IMR-90 (cell line): ENCODE measurements at regions not wholly inside any gene's neighbourhood (a gene's known extent, or its start where the extent isn't known, plus 50 kb on each side); places are given as distances from the start of the nearest gene placed in this dataset.

Experiments
- ATAC-seq: fragments of 200-7000 bp; cut with Tn5 transposase; 2 replicates; pipeline ENCODE4 v1.9.1; 2020; ENCODE audit warnings: low read depth, mild to moderate bottlenecking, moderate library complexity
- BruUV-seq: library from RNA; stranded (reverse); fragments of 400-500 nt; replicated peaks from 2 replicates; lab custom pipeline; 2021; lab: Mats Ljungman, UMichigan
- CTCF ChIA-PET: fragments of 300-600 bp; formaldehyde crosslinking; extraction: SDS; loops from one replicate; lab custom pipeline; 2021; ENCODE audit warnings: antibody characterized with exemption; lab: Yijun Ruan, JAX
- POLR2A ChIA-PET: fragments of 300-600 bp; sonication (Branson Sonifier 250); formaldehyde crosslinking; loops from one replicate; lab custom pipeline; 2022; ENCODE audit warnings: antibody characterized with exemption; ENCODE audit not compliant: unreplicated experiment; lab: Charles Lee
- DNase-seq: peaks from one replicate; pipeline ENCODE4 v3.0.0; 2013
- H2AFZ ChIP-seq: replicated peaks from 2 replicates; pipeline ENCODE3; 2013; ENCODE audit warnings: low read length, mild to moderate bottlenecking; ENCODE audit not compliant: poor library complexity
- H2AK5ac ChIP-seq: 2 replicates; pipeline ENCODE4 v1.6.1; 2013; ENCODE audit warnings: low read depth, low read length, inconsistent platforms
- H2AK9ac ChIP-seq: replicated peaks from 2 replicates; pipeline ENCODE3; 2013; ENCODE audit warnings: mild to moderate bottlenecking, low read depth, low read length, moderate library complexity; ENCODE audit not compliant: poor library complexity
- H2BK120ac ChIP-seq: 2 replicates; pipeline ENCODE4 v1.6.1; 2013; ENCODE audit warnings: low read depth, low read length, inconsistent platforms
- H2BK15ac ChIP-seq: 3 replicates; pipeline ENCODE4 v1.6.1; 2013; ENCODE audit warnings: low read depth, low read length, inconsistent platforms
- H2BK20ac ChIP-seq: 2 replicates; pipeline ENCODE4 v1.6.1; 2013; ENCODE audit warnings: low read depth, mild to moderate bottlenecking, inconsistent platforms, low read length, moderate library complexity
- H2BK5ac ChIP-seq: 2 replicates; pipeline ENCODE4 v1.6.1; 2013; ENCODE audit warnings: mild to moderate bottlenecking, low read depth, low read length, inconsistent platforms; ENCODE audit not compliant: poor library complexity, severe bottlenecking
- H3K14ac ChIP-seq: replicated peaks from 2 replicates; pipeline ENCODE4 v1.6.1; 2013; ENCODE audit warnings: low read depth, low read length, inconsistent platforms
- H3K18ac ChIP-seq: 2 replicates; pipeline ENCODE4 v1.6.1; 2013; ENCODE audit warnings: low read depth, low read length, control low read depth
- H3K23ac ChIP-seq: 2 replicates; pipeline ENCODE4 v1.6.1; 2013; ENCODE audit warnings: low read depth, low read length, inconsistent platforms
- H3K27ac ChIP-seq: 2 replicates; pipeline ENCODE4 v1.5.1; 2013; ENCODE audit warnings: mild to moderate bottlenecking, control low read depth, low read length; ENCODE audit not compliant: insufficient read depth
- H3K27me3 ChIP-seq: 2 replicates; pipeline ENCODE4 v1.6.1; 2013; ENCODE audit warnings: low read length; ENCODE audit not compliant: control insufficient read depth, insufficient read depth
- H3K36me3 ChIP-seq: 2 replicates; pipeline ENCODE4 v1.6.1; 2013; ENCODE audit warnings: low read length, mixed read lengths; ENCODE audit not compliant: control insufficient read depth, insufficient read depth
- H3K4ac ChIP-seq: 2 replicates; pipeline ENCODE4 v1.6.1; 2013; ENCODE audit warnings: low read depth, low read length, inconsistent platforms
- H3K4me1 ChIP-seq: 2 replicates; pipeline ENCODE4 v1.6.1; 2013; ENCODE audit warnings: low read length, mixed read lengths; ENCODE audit not compliant: control insufficient read depth, insufficient read depth
- H3K4me2 ChIP-seq: 2 replicates; pipeline ENCODE4 v1.6.1; 2013; ENCODE audit warnings: low read depth, mild to moderate bottlenecking, control low read depth, low read length, moderate library complexity
- H3K4me3 ChIP-seq: 2 replicates; pipeline ENCODE4 v1.5.1; 2013; ENCODE audit warnings: low read depth, mild to moderate bottlenecking, control low read depth, low read length, moderate library complexity; ENCODE audit not compliant: insufficient read depth
- H3K56ac ChIP-seq: 2 replicates; pipeline ENCODE4 v1.6.1; 2013; ENCODE audit warnings: low read length, inconsistent platforms; ENCODE audit not compliant: insufficient read depth; ENCODE audit errors: extremely low read depth
- H3K79me1 ChIP-seq, 2 experiments: 2 replicates each; pipeline ENCODE4 v1.6.1; 2013; ENCODE audit warnings: low read length in 2 of 2, inconsistent platforms in 1 of 2, low read depth in 1 of 2
- H3K9ac ChIP-seq: 2 replicates; pipeline ENCODE4 v1.6.1; 2013; ENCODE audit warnings: low read depth, low read length, control low read depth
- H3K9me1 ChIP-seq: 2 replicates; pipeline ENCODE4 v1.6.1; 2013; ENCODE audit warnings: low read length, inconsistent platforms; ENCODE audit not compliant: insufficient read depth
- H3K9me3 ChIP-seq: 2 replicates; pipeline ENCODE4 v1.6.1; 2013; ENCODE audit warnings: low read length; ENCODE audit not compliant: control insufficient read depth, insufficient read depth
- H4K20me1 ChIP-seq: 2 replicates; pipeline ENCODE4 v1.6.1; 2013; ENCODE audit warnings: low read length, inconsistent platforms; ENCODE audit not compliant: insufficient read depth
- H4K5ac ChIP-seq: 2 replicates; pipeline ENCODE4 v1.6.1; 2013; ENCODE audit warnings: mild to moderate bottlenecking, low read depth, low read length, control low read depth
- H4K8ac ChIP-seq, 2 experiments: 2 replicates each; pipeline ENCODE4 v1.6.1; 2013; ENCODE audit warnings: low read depth in 2 of 2, low read length in 2 of 2, control low read depth in 1 of 2, inconsistent platforms in 1 of 2
- H4K91ac ChIP-seq: 2 replicates; pipeline ENCODE4 v1.6.1; 2013; ENCODE audit warnings: low read depth, low read length, inconsistent platforms; ENCODE audit not compliant: insufficient read depth
- BHLHE40 ChIP-seq: fragments of 150-350 bp; IDR thresholded peaks from 2 replicates; pipeline ENCODE4 v1.6.1; 2016; ENCODE audit warnings: mild to moderate bottlenecking, low read depth, low read length
- CEBPB ChIP-seq: IDR thresholded peaks from 2 replicates; pipeline ENCODE4 v1.6.1; 2012; ENCODE audit warnings: low read depth, low read length, improper control_type of control experiment
- ELK1 ChIP-seq: fragments of 150-350 bp; IDR thresholded peaks from 2 replicates; pipeline ENCODE4 v1.6.1; 2016; ENCODE audit warnings: low read depth, mild to moderate bottlenecking, low read length, moderate library complexity, borderline replicate concordance
- FOS ChIP-seq: fragments of 150-350 bp; IDR thresholded peaks from 2 replicates; pipeline ENCODE4 v1.6.1; 2016; ENCODE audit warnings: low read depth, low read length
- MXI1 ChIP-seq: IDR thresholded peaks from 2 replicates; pipeline ENCODE4 v1.6.1; 2012; ENCODE audit warnings: low read depth, mild to moderate bottlenecking, low read length, moderate library complexity, borderline replicate concordance
- NFE2L2 ChIP-seq: fragments of 150-350 bp; IDR thresholded peaks from 2 replicates; pipeline ENCODE4 v1.6.1; 2016; ENCODE audit warnings: low read depth, mild to moderate bottlenecking, low read length
- POLR2A ChIP-seq: IDR thresholded peaks from 2 replicates; pipeline ENCODE4 v1.6.1; 2012; ENCODE audit warnings: mild to moderate bottlenecking, low read depth, low read length
- RAD21 ChIP-seq: IDR thresholded peaks from 2 replicates; pipeline ENCODE4 v1.6.1; 2012; ENCODE audit warnings: low read length, improper control_type of control experiment
- RFX5 ChIP-seq: IDR thresholded peaks from 2 replicates; pipeline ENCODE4 v1.8.0; 2012; ENCODE audit warnings: low read depth, mild to moderate bottlenecking, low read length, moderate library complexity
- SMC3 ChIP-seq: fragments of 150-350 bp; IDR thresholded peaks from 2 replicates; pipeline ENCODE4 v1.6.1; 2016; ENCODE audit warnings: low read depth, mild to moderate bottlenecking, antibody characterized with exemption, low read length, moderate library complexity
- WGBS, 2 experiments: methylation state at CpG; one replicate each; pipeline versions ENCODE4 v1.1.5 to v1.1.7; 2013; ENCODE audit warnings: missing lambda C conversion rate in 2 of 2; ENCODE audit not compliant: insufficient read length in 1 of 2; ENCODE audit errors: extremely low coverage in 2 of 2; 5-methylcytosine and 5-hydroxymethylcytosine counted together
- dilution Hi-C: fragments of 300-500 bp; cut with HindIII; formaldehyde crosslinking; loops from one replicate; pipeline ENCODE4 v1.14.3; 2018; ENCODE audit warnings: low sequenced_read_pairs; ENCODE audit not compliant: unreplicated experiment
- in situ Hi-C: fragments of 300-500 bp; cut with MboI; formaldehyde crosslinking; loops from 3 replicates; pipeline ENCODE4 v1.14.3; 2019; ENCODE audit warnings: low sequenced_read_pairs, inconsistent platforms, mixed read lengths
- intact Hi-C: fragments of 100-400 bp; cut with micrococcal nuclease; formaldehyde crosslinking; loops from 2 replicates; pipeline ENCODE4 v1.10.0; 2022

- Histone ChIP-seq H2BK15ac (peak overlapping the region; percentile 33; the same call in 1 of the 3 replicates), H3K36me3 (no peaks in the 10 kb centered on the region), H3K79me1 (0 out of 4 replicates have a peak, but pooled peaks cover 0 to 6% of the 10 kb centered on the region in 2 experiments), H3K9ac (no peak overlapping the region), H2AK5ac (peak overlapping the region; percentile 46), H3K27ac (peak overlapping the region; percentile 46), H3K4me3 (no peak overlapping the region), H3K23ac (peak overlapping the region; percentile 61; the same call in 1 of the 2 replicates), H3K4ac (peak overlapping the region; percentile 93), H3K4me1 (peaks cover 34% of the 10 kb centered on the region), H3K14ac (peak overlapping the region; percentile 55), H3K4me2 (no peak overlapping the region), H3K27me3 (no peaks in the 10 kb centered on the region), H4K91ac (peak overlapping the region; percentile 86), H4K20me1 (peaks cover 4% of the 10 kb centered on the region; the same call in 1 of the 2 replicates), H2AFZ (peak overlapping the region; percentile 49), H3K18ac (peak overlapping the region; percentile 77), H4K5ac (peak overlapping the region; percentile 69), H3K9me3 (no peaks in the 10 kb centered on the region), H2BK20ac (peak overlapping the region; percentile 44; the same call in 1 of the 2 replicates), H2AK9ac (peak overlapping the region; percentile 2), H3K9me1 (peaks cover 24% of the 10 kb centered on the region), H3K56ac (no peak overlapping the region), H2BK5ac (peak overlapping the region; percentile 47), H4K8ac (peak overlapping the region in 1 of 2 experiments; percentile 73; a peak in 2 of 4 replicates), H2BK120ac (peak overlapping the region; percentile 95)
- in situ Hi-C loops = no loop called here
- no TSS peak for BruUV-seq
- ATAC-seq (no peak), DNase-seq (no peak)
- intact Hi-C loops = no loop called here
- POLR2A ChIA-PET = interaction anchor here (0.7 kb wide), 1 partner anchor 13 kb away, joined by 4 read pairs; no protein-coding TSS in a partner anchor
- TF ChIP-seq MXI1 (no peak), NFE2L2 (no peak), ELK1 (no peak), CEBPB (no peak), RAD21 (no peak), FOS (no peak), SMC3 (no peak), RFX5 (no peak), BHLHE40 (no peak), POLR2A (no peak)
- CTCF ChIA-PET = no interaction called here
- 96% methylated on average over 10 of the region's 13 CpGs; no CpG with 5 or more reads in 1 of the 2 experiments for WGBS, 2 experiments
- dilution Hi-C loops = no loop called here
Measured at GRCh38 chr1:234958066-234958705, 170.5 kb downstream of the TOMM20 start.
